OCI-LY7 (cell line): ENCODE measurements at regions not wholly inside any gene's neighbourhood (a gene's known extent, or its start where the extent isn't known, plus 50 kb on each side); places are given as distances from the start of the nearest gene placed in this dataset.
"Not testable (repeated sequence)": the region's sequence is repeated elsewhere in the genome, so short reads cannot be mapped to it uniquely, and the experiment has no call there.

Experiments
- CTCF ChIP-seq: fragments of 200-600 bp; sonication (generic); conservative IDR thresholded peaks from 2 replicates; pipeline ENCODE4 v1.5.1; 2014; ENCODE audit warnings: mild to moderate bottlenecking, antibody characterized with exemption, low read length, moderate library complexity, mixed read lengths
- EZH2phosphoT487 ChIP-seq: fragments of 200-600 bp; sonication (generic); IDR thresholded peaks from 2 replicates; pipeline ENCODE4 v1.6.1; 2018; ENCODE audit warnings: low read depth, borderline replicate concordance, mild to moderate bottlenecking, mixed run types, antibody characterized with exemption, low read length, moderate library complexity, mixed read lengths

- TF ChIP-seq CTCF, EZH2phosphoT487: not testable (repeated sequence)
Observed at GRCh38 chr3:106148440-106149082, 279.7 kb upstream of the CBLB start.
